ENCODE measurements at regions not wholly inside any gene's neighbourhood (a gene's known extent, or its start where the extent isn't known, plus 50 kb on each side); places are given as distances from the start of the nearest gene placed in this dataset.

DNA sequence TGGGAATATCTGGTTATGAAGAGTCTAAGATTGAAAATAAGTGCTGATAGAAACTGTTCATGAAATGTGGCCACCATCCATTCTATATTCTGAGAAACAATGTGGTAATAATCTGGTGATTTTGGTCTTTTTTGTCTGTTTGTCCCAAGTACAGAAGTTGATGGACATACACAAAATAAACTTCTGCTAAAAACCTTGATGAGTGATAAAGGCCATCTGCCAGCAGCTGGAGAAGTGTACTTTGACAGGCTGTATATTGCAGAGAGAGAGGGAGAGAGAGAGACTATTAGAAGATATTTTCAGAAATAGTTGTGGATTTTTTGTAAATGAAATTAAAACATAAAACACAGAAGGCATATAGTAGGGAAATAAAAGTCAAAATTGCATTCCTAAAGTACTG is 96.9 kb upstream of the NABP1 start:
- H3K9me3 Mint-ChIP-seq (ENCODE audit: low read depth), result peaks cover 2% of the 10 kb centered on the region
- no peaks in the 10 kb centered on the region for H3K4me1 Mint-ChIP-seq (ENCODE audit: low read depth)
- no peak overlapping the region for H3K27ac Mint-ChIP-seq (ENCODE audit: unreplicated experiment)
- no peak overlapping the region for H3K4me3 Mint-ChIP-seq (ENCODE audit: unreplicated experiment)
- no peaks in the 10 kb centered on the region for H3K36me3 Mint-ChIP-seq (ENCODE audit: low read depth)
- no peak for TF ChIP-seq CTCF (IDR thresholded peaks at IDR 0.05)
- no peak for DNase-seq (ENCODE audit: low spot score)
- H3K27me3 Mint-ChIP-seq (ENCODE audit: low read depth), result no peaks in the 10 kb centered on the region

DNA sequence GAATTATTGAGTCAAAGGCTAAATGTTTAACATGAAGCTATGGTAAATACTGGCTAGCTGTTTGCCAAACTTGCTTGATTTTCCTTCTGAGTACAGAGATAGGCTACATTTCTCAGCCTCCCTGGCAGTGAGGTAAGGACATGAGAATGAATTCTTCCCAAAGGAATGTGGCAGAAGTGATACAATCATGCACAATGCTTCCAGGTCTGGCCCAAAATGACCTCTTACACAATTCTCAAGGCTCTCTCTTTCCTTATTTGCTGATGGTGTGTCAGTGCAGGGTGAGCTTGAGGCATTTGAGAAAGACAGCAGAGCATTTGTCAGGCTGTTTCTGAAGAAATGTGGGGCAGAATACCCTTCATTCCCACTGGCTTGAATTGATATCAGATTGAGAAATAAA is 95.6 kb upstream of the NABP1 start:
- no peak for DNase-seq (ENCODE audit: low spot score)
- H3K4me3 Mint-ChIP-seq (ENCODE audit: unreplicated experiment), result no peak overlapping the region
- no peaks in the 10 kb centered on the region for H3K27me3 Mint-ChIP-seq (ENCODE audit: low read depth)
- no peak for TF ChIP-seq CTCF (IDR thresholded peaks at IDR 0.05)
- no peak overlapping the region for H3K27ac Mint-ChIP-seq (ENCODE audit: unreplicated experiment)
- H3K36me3 Mint-ChIP-seq (ENCODE audit: low read depth), result no peaks in the 10 kb centered on the region
- no peaks in the 10 kb centered on the region for H3K4me1 Mint-ChIP-seq (ENCODE audit: low read depth)
- peaks cover 2% of the 10 kb centered on the region for H3K9me3 Mint-ChIP-seq (ENCODE audit: low read depth)

DNA sequence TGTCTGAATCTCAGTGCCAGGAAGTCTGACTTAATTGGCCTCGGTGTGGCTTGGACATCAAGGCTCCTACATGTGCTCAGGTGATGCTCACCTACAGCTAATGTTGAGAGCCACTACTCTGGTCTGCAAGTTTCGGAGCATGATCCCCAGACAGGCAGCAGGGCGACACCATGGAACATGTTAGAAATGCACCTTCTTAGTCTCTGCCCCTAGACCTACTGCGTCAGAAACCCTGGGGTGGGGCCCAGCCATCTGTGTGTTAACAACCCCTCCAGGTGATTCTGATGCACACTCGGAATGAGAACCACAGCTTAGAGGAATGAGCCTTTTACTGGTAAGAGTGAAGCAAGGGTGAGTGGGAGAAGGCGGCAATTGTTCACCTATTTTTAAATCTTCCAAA is 86.9 kb upstream of the NABP1 start:
- Mint-ChIP-seq H3K36me3 (ENCODE audit: low read depth) (no peaks in the 10 kb centered on the region), H3K4me3 (ENCODE audit: unreplicated experiment) (no peak overlapping the region), H3K27ac (ENCODE audit: unreplicated experiment) (no peak overlapping the region), H3K9me3 (ENCODE audit: low read depth) (no peaks in the 10 kb centered on the region), H3K4me1 (ENCODE audit: low read depth) (peaks cover 6% of the 10 kb centered on the region), H3K27me3 (ENCODE audit: low read depth) (no peaks in the 10 kb centered on the region)
- TF ChIP-seq CTCF (IDR thresholded peaks at IDR 0.05), result no peak
- DNase-seq (ENCODE audit: low spot score), result no peak

- no peak overlapping the region for H3K4me3 Mint-ChIP-seq (ENCODE audit: unreplicated experiment)
- TF ChIP-seq CTCF (IDR thresholded peaks at IDR 0.05), result no peak
- H3K27me3 Mint-ChIP-seq (ENCODE audit: low read depth), result no peaks in the 10 kb centered on the region
- peaks cover 6% of the 10 kb centered on the region for H3K4me1 Mint-ChIP-seq (ENCODE audit: low read depth)
- DNase-seq (ENCODE audit: low spot score), result no peak
- H3K9me3 Mint-ChIP-seq (ENCODE audit: low read depth), result no peaks in the 10 kb centered on the region
- no peak overlapping the region for H3K27ac Mint-ChIP-seq (ENCODE audit: unreplicated experiment)
- no peaks in the 10 kb centered on the region for H3K36me3 Mint-ChIP-seq (ENCODE audit: low read depth)
Measured at GRCh38 chr2:191593622-191594385, 84.1 kb upstream of the NABP1 start.

DNA sequence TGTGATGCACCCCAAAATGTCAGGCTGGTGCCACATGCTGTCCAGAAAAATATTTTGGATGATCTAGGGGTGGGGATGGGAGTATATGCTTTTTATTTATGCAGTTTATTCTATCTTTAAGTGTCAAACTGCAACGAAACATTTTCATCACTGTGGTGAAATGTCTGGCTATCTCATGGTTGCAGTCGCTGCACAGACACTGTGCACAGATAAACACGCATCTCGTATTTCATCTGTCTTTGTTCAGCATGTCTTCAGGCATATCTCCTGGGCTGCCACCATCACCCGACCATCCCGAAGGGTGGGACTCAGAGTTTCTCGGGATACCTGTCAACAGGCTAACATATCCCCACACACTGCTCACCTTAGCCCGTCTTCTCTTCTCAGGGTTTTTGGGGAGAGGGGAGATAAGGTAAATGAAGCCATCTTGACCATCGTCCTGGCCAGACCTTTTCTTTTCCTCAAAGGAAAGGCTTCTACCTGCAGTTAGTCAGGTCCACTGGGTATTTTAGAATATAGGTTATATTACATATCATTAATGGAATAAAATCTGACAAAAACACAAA is 80.7 kb upstream of the NABP1 start:
- peaks cover 6% of the 10 kb centered on the region for H3K4me1 Mint-ChIP-seq (ENCODE audit: low read depth)
- H3K4me3 Mint-ChIP-seq (ENCODE audit: unreplicated experiment), result no peak overlapping the region
- H3K9me3 Mint-ChIP-seq (ENCODE audit: low read depth), result no peaks in the 10 kb centered on the region
- H3K27me3 Mint-ChIP-seq (ENCODE audit: low read depth), result no peaks in the 10 kb centered on the region
- no peak overlapping the region for H3K27ac Mint-ChIP-seq (ENCODE audit: unreplicated experiment)
- no peaks in the 10 kb centered on the region for H3K36me3 Mint-ChIP-seq (ENCODE audit: low read depth)
- TF ChIP-seq CTCF (IDR thresholded peaks at IDR 0.05), result no peak
- DNase-seq (ENCODE audit: low spot score), result no peak
